ENCODE measurements at regions not wholly inside any gene's neighbourhood (a gene's known extent, or its start where the extent isn't known, plus 50 kb on each side); places are given as distances from the start of the nearest gene placed in this dataset.

GRCh38 chr2:223365158-223365679 is 236.9 kb downstream of the SCG2 start:
- CTCF ChIA-PET, result no interaction called here
- POLR2A ChIA-PET, result no interaction called here
- TF ChIP-seq LEF1 (IDR thresholded peaks at IDR 0.05; ENCODE audit: borderline replicate concordance) (no peak), HDGF (IDR thresholded peaks at IDR 0.05; ENCODE audit: borderline replicate concordance) (no peak), FOXK2 (IDR thresholded peaks at IDR 0.05) (no peak), NFRKB (IDR thresholded peaks at IDR 0.05) (no peak), FOXM1 (IDR thresholded peaks at IDR 0.05; ENCODE audit: borderline replicate concordance) (no peak), CTBP1 (IDR thresholded peaks at IDR 0.05; ENCODE audit: borderline replicate concordance) (no peak), BHLHE40 (IDR thresholded peaks at IDR 0.05; ENCODE audit: borderline replicate concordance) (no peak), TARDBP (IDR thresholded peaks at IDR 0.05) (no peak), L3MBTL2 (conservative IDR thresholded peaks at IDR 0.05) (no peak), SP1 (IDR thresholded peaks at IDR 0.05) (no peak), ZNF384 (IDR thresholded peaks at IDR 0.05) (no peak), FOXA1 (IDR thresholded peaks at IDR 0.05) (no peak), ARNT (IDR thresholded peaks at IDR 0.05) (no peak), SUZ12 (IDR thresholded peaks at IDR 0.05) (no peak), PKNOX1 (IDR thresholded peaks at IDR 0.05) (no peak), ELF4 (IDR thresholded peaks at IDR 0.05) (no peak)
- no peak for DNase-seq (ENCODE audit: extremely low spot score)

GRCh38 chr2:223366566-223366965 is 235.6 kb downstream of the SCG2 start:
- TF ChIP-seq FOXA1 (IDR thresholded peaks at IDR 0.05), result no peak
- no peak for TF ChIP-seq LEF1 (IDR thresholded peaks at IDR 0.05; ENCODE audit: borderline replicate concordance)
- no peak for TF ChIP-seq SP1 (IDR thresholded peaks at IDR 0.05)
- TF ChIP-seq CTBP1 (IDR thresholded peaks at IDR 0.05; ENCODE audit: borderline replicate concordance), result no peak
- TF ChIP-seq HDGF (IDR thresholded peaks at IDR 0.05; ENCODE audit: borderline replicate concordance), result no peak
- TF ChIP-seq ZNF384 (IDR thresholded peaks at IDR 0.05), result no peak
- TF ChIP-seq ELF4 (IDR thresholded peaks at IDR 0.05), result no peak
- DNase-seq (ENCODE audit: extremely low spot score), result no peak
- ChIA-PET CTCF (no interaction called here), POLR2A (no interaction called here)

- ChIA-PET POLR2A (no interaction called here), CTCF (no interaction called here)
- TF ChIP-seq L3MBTL2 (conservative IDR thresholded peaks at IDR 0.05) (no peak), ARNT (IDR thresholded peaks at IDR 0.05) (no peak), ZNF384 (IDR thresholded peaks at IDR 0.05) (no peak), LEF1 (IDR thresholded peaks at IDR 0.05; ENCODE audit: borderline replicate concordance) (no peak), SP1 (IDR thresholded peaks at IDR 0.05) (no peak), CTBP1 (IDR thresholded peaks at IDR 0.05; ENCODE audit: borderline replicate concordance) (no peak), PKNOX1 (IDR thresholded peaks at IDR 0.05) (no peak), ELF4 (IDR thresholded peaks at IDR 0.05) (no peak), BHLHE40 (IDR thresholded peaks at IDR 0.05; ENCODE audit: borderline replicate concordance) (no peak), TARDBP (IDR thresholded peaks at IDR 0.05) (no peak), FOXM1 (IDR thresholded peaks at IDR 0.05; ENCODE audit: borderline replicate concordance) (no peak), NFRKB (IDR thresholded peaks at IDR 0.05) (no peak), HDGF (IDR thresholded peaks at IDR 0.05; ENCODE audit: borderline replicate concordance) (no peak), FOXK2 (IDR thresholded peaks at IDR 0.05) (no peak), SUZ12 (IDR thresholded peaks at IDR 0.05) (no peak), FOXA1 (IDR thresholded peaks at IDR 0.05) (no peak)
- DNase-seq (ENCODE audit: extremely low spot score), result no peak
These were observed 233.7 kb downstream of the SCG2 start for GRCh38 chr2:223368481-223368880.

GRCh38 chr2:223369889-223370288 is 232.3 kb downstream of the SCG2 start:
- no peak for DNase-seq (ENCODE audit: extremely low spot score)
- no peak for TF ChIP-seq ZNF384 (IDR thresholded peaks at IDR 0.05)
- TF ChIP-seq L3MBTL2 (conservative IDR thresholded peaks at IDR 0.05), result no peak
- TF ChIP-seq ARNT (IDR thresholded peaks at IDR 0.05), result no peak
- no peak for TF ChIP-seq CTBP1 (IDR thresholded peaks at IDR 0.05; ENCODE audit: borderline replicate concordance)
- TF ChIP-seq FOXK2 (IDR thresholded peaks at IDR 0.05), result no peak
- TF ChIP-seq SUZ12 (IDR thresholded peaks at IDR 0.05), result no peak
- TF ChIP-seq ELF4 (IDR thresholded peaks at IDR 0.05), result no peak
- ChIA-PET POLR2A (no interaction called here), CTCF (no interaction called here)

- ChIA-PET CTCF (no interaction called here), POLR2A (no interaction called here)
- DNase-seq (ENCODE audit: extremely low spot score), result no peak
- no peak for TF ChIP-seq PKNOX1 (IDR thresholded peaks at IDR 0.05)
- TF ChIP-seq L3MBTL2 (conservative IDR thresholded peaks at IDR 0.05), result no peak
- no peak for TF ChIP-seq CTBP1 (IDR thresholded peaks at IDR 0.05; ENCODE audit: borderline replicate concordance)
- no peak for TF ChIP-seq BHLHE40 (IDR thresholded peaks at IDR 0.05; ENCODE audit: borderline replicate concordance)
- no peak for TF ChIP-seq ELF4 (IDR thresholded peaks at IDR 0.05)
- no peak for TF ChIP-seq TARDBP (IDR thresholded peaks at IDR 0.05)
- no peak for TF ChIP-seq ZNF384 (IDR thresholded peaks at IDR 0.05)
- no peak for TF ChIP-seq HDGF (IDR thresholded peaks at IDR 0.05; ENCODE audit: borderline replicate concordance)
- TF ChIP-seq FOXA1 (IDR thresholded peaks at IDR 0.05), result no peak
- no peak for TF ChIP-seq LEF1 (IDR thresholded peaks at IDR 0.05; ENCODE audit: borderline replicate concordance)
- TF ChIP-seq FOXM1 (IDR thresholded peaks at IDR 0.05; ENCODE audit: borderline replicate concordance), result no peak
- no peak for TF ChIP-seq SP1 (IDR thresholded peaks at IDR 0.05)
These were observed 218.8 kb downstream of the SCG2 start for GRCh38 chr2:223383315-223383714.

- TF ChIP-seq ZNF384 (IDR thresholded peaks at IDR 0.05) (no peak), FOXM1 (IDR thresholded peaks at IDR 0.05; ENCODE audit: borderline replicate concordance) (no peak), FOXK2 (IDR thresholded peaks at IDR 0.05) (no peak), TARDBP (IDR thresholded peaks at IDR 0.05) (no peak), SUZ12 (IDR thresholded peaks at IDR 0.05) (no peak), BHLHE40 (IDR thresholded peaks at IDR 0.05; ENCODE audit: borderline replicate concordance) (no peak), HDGF (IDR thresholded peaks at IDR 0.05; ENCODE audit: borderline replicate concordance) (no peak), L3MBTL2 (conservative IDR thresholded peaks at IDR 0.05) (no peak), ELF4 (IDR thresholded peaks at IDR 0.05) (no peak), FOXA1 (IDR thresholded peaks at IDR 0.05) (no peak), LEF1 (IDR thresholded peaks at IDR 0.05; ENCODE audit: borderline replicate concordance) (no peak), SP1 (IDR thresholded peaks at IDR 0.05) (no peak), PKNOX1 (IDR thresholded peaks at IDR 0.05) (no peak)
- CTCF ChIA-PET, result no interaction called here
- no peak for DNase-seq (ENCODE audit: extremely low spot score)
- POLR2A ChIA-PET, result no interaction called here
These were observed 216.0 kb downstream of the SCG2 start for GRCh38 chr2:223386189-223386588.

Data from HEK293T (cell line).